HepG2 (cell line): ENCODE measurements at regions not wholly inside any gene's neighbourhood (a gene's known extent, or its start where the extent isn't known, plus 50 kb on each side); places are given as distances from the start of the nearest gene placed in this dataset.

ENCODE experiments used
- EZH2 ChIP-seq: conservative IDR thresholded peaks from 2 replicates; pipeline ENCODE4 v1.6.1; 2012; ENCODE audit warnings: mild to moderate bottlenecking, low read depth, low read length, moderate library complexity
- MAX ChIP-seq: IDR thresholded peaks from 2 replicates; pipeline ENCODE4 v1.6.1; 2012; ENCODE audit warnings: inconsistent platforms
- NCOA2 ChIP-seq: sonication (generic); formaldehyde crosslinking; IDR thresholded peaks from 2 replicates; pipeline ENCODE4 v1.8.0; 2022; ENCODE audit warnings: inconsistent platforms
- NR2C2 ChIP-seq: sonication (generic); formaldehyde crosslinking; IDR thresholded peaks from 2 replicates; pipeline ENCODE4 v1.4.0; 2020; ENCODE audit warnings: missing genetic modification reagents, mild to moderate bottlenecking, moderate library complexity, borderline replicate concordance
- PREB ChIP-seq: sonication (generic); formaldehyde crosslinking; IDR thresholded peaks from 2 replicates; pipeline ENCODE4 v1.4.0; 2020; ENCODE audit warnings: missing genetic modification reagents
- RBM22 ChIP-seq: fragments of 200-400 bp; formaldehyde crosslinking; optimal IDR thresholded peaks from 2 replicates; pipeline ENCODE3; 2017; ENCODE audit warnings: mild to moderate bottlenecking, low read length, moderate library complexity
- SIN3A ChIP-seq: IDR thresholded peaks from 2 replicates; pipeline ENCODE4 v1.6.1; 2011; ENCODE audit warnings: low read depth, mild to moderate bottlenecking, control low read depth, low read length, borderline replicate concordance
- SIX1 ChIP-seq: sonication (generic); formaldehyde crosslinking; IDR thresholded peaks from 2 replicates; pipeline ENCODE4 v1.4.0; 2020; ENCODE audit warnings: missing genetic modification reagents, borderline replicate concordance
- ZBTB1 ChIP-seq: sonication (generic); formaldehyde crosslinking; IDR thresholded peaks from 2 replicates; pipeline ENCODE4 v1.4.0; 2020; ENCODE audit warnings: missing genetic modification reagents, borderline replicate concordance
- ZNF792 ChIP-seq: IDR thresholded peaks from 2 replicates; pipeline ENCODE4 v1.6.1; 2016
- ZNF850 ChIP-seq: sonication (generic); formaldehyde crosslinking; conservative IDR thresholded peaks from 2 replicates; pipeline ENCODE4 v1.9.0; 2021; ENCODE audit warnings: mild to moderate bottlenecking, missing genetic modification reagents

- TF ChIP-seq EZH2 (no peak), RBM22 (no peak), ZNF792 (CRISPR knock-in tag) (no peak), SIN3A (no peak), MAX (no peak), NR2C2 (CRISPR knock-in tag) (no peak), PREB (CRISPR knock-in tag) (no peak), NCOA2 (CRISPR knock-in tag) (no peak), SIX1 (CRISPR knock-in tag) (no peak), ZBTB1 (no peak), ZNF850 (no peak)
Measured at GRCh38 chr14:104421401-104421821, 158.2 kb upstream of the C14orf180 start.
